GM12872 (cell line): ENCODE measurements at regions not wholly inside any gene's neighbourhood (a gene's known extent, or its start where the extent isn't known, plus 50 kb on each side); places are given as distances from the start of the nearest gene placed in this dataset.

ENCODE experiments used
- TF ChIP-seq, protein P1 (sequence below): IDR thresholded peaks from 3 replicates; pipeline ENCODE4 v1.5.1; 2011; ENCODE audit warnings: low read depth, mild to moderate bottlenecking, low read length, moderate library complexity; ENCODE audit not compliant: insufficient read depth

DNA sequence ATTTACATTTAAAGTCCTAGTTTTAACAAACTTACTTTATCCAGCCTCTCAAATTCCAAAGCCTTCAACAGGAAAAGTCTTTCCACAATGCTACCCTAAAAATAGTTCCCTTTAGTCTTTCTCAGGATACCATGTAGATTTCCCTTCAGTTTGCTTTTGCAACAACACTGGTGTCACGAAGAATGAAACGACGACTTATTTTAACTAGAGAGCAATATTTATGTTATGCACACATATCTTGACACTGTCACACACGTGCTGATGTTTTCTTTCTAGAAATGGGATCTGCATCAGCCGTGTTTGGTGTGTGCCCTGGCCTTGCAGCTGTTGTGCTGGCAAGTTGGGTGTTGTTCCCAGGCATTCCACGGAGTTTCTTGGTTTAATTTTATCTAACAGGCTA, 75.5 kb downstream of the SIPA1L2 start:
- TF ChIP-seq, protein P1, sequence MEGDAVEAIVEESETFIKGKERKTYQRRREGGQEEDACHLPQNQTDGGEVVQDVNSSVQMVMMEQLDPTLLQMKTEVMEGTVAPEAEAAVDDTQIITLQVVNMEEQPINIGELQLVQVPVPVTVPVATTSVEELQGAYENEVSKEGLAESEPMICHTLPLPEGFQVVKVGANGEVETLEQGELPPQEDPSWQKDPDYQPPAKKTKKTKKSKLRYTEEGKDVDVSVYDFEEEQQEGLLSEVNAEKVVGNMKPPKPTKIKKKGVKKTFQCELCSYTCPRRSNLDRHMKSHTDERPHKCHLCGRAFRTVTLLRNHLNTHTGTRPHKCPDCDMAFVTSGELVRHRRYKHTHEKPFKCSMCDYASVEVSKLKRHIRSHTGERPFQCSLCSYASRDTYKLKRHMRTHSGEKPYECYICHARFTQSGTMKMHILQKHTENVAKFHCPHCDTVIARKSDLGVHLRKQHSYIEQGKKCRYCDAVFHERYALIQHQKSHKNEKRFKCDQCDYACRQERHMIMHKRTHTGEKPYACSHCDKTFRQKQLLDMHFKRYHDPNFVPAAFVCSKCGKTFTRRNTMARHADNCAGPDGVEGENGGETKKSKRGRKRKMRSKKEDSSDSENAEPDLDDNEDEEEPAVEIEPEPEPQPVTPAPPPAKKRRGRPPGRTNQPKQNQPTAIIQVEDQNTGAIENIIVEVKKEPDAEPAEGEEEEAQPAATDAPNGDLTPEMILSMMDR, result no peak

DNA sequence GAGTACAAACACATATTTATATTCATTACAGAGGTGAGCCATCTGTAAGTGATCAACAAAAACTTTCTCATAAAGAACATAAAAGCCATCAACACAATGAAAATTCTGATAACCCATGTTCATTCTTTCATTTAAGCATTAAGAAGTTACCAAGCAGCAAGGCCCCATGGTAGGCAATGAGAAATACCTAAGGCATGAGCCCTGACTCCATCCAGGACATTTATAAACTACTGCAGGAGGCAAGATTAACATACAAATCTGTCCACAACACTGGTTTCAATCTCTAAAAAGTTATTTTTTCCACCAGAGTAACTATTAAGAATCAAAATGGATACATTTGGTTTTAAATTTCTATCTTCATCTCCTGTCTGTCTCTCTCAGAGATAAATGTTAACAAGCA, 76.1 kb downstream of the SIPA1L2 start:
- TF ChIP-seq, protein P1, result no peak

DNA sequence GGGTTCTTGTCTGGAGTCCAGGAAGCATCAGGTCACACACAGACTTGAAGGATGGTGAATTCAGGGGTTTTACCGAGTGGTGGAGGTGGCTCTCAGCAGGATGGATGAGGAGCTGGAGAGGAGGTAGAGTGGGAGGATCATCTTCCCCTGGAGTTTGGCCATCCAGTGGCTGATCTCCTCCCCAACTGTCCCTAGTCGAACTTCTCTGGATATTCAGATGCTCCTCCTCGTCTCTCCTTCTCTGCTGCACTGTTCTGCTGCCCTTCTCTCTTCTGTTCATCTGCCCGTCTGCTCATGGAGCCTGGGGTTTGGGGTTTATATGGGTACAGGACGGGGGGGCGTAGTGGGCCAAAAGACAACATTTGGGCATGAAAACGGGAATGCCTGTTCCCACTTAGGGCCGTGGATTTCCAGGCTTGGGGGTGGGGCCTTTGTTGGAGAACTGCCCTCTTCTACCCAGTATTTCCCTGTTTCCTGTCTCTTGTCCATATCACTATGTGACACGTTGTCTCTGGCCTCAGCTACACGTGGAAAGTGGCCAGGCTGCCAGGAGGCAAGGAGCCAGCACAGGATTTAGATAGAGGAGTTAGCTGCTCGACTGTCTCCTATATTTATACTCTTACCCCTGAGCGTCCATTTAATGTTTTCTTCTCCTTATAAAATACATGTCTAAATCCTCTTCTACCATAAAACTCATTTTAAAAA, 76.7 kb downstream of the SIPA1L2 start:
- TF ChIP-seq, protein P1, result no peak

DNA sequence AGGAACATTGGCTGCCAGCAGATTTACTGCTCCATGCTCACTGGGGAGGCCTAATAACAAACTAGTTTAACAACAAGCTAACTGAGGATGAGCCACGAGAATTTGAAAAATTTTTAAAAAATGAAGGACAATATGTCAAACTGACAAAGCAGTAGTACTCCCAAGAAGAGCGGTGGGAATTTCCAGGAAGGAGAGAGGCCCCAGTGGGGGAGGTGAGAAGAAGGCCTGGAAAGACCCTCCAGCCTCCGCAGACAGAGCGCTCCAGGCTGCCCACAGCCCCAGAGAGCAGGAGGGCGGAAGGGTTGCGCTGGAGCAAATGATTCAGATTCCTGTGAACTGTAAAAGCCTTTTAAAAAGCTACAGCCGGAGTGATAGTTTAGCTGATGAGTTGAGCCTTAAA, 78.5 kb downstream of the SIPA1L2 start:
- TF ChIP-seq, protein P1, result no peak

DNA sequence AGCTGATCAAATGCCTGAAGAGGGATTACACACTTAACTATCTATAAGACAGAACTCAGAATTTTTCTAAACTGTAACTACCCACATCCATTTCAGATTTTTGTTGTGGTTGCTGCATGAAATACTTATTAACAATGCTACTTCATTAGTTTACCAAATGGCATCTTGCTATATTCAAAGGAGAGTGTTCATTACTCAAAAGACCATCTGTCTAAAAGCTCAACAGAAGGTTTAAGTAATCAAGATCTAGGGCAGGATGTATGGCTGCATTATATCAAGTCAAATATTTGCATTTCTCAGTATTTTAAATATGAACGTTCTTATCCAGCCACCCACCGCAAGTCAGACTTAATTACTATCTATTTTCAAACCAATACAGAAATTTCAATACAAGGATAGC, 79.9 kb downstream of the SIPA1L2 start:
- TF ChIP-seq, protein P1, result no peak

DNA sequence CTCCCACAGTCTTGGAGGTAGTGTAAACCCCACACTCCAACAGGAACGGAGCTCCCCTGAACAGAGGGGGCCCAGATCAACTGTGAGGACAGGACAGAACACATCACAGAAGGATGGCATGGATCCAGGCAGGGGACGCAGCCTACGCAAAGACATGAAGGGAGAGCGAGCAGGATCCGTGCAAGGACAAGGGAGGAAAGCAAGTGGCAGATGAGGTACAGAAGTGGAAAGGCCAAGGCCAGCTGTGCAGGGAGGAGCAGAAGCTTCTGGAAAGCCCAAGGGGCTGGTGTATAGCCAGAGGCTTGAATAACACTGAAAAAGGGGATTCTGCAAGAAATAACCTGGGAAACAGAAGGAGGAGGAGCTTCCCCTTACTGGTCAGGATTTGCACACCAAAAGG, 81.2 kb downstream of the SIPA1L2 start:
- TF ChIP-seq, protein P1, result no peak

DNA sequence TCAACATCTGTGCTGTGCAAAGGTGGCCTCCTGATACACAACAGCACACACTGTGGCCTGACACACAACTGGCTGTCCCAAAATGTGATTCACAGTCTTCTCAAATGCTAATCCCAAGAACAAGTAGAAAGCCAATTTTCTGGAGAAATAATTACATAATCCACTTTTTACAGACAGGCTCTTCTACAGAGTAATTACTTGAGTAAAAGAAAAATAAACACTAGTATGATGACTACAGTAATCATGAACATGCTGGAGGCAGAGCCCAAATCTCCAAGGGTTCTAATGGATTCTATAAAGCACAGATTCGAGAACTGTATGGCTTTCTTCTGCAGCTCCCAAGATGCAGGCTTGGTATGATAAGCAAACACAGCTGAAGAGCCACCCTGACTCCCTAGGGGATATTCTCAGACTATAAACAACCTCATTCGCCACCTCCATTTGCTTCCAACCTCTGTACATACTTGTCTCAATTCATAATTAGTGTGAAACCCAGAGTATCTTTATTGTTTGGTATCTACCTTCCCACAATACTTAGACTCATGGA, 81.9 kb downstream of the SIPA1L2 start:
- TF ChIP-seq, protein P1, result no peak
